Calu3 (cell line): ENCODE measurements at regions not wholly inside any gene's neighbourhood (a gene's known extent, or its start where the extent isn't known, plus 50 kb on each side); places are given as distances from the start of the nearest gene placed in this dataset.

ENCODE experiments used
- BruUV-seq: library from RNA; stranded (reverse); fragments of 400-500 nt; replicated peaks from 2 replicates; lab custom pipeline; 2021; lab: Mats Ljungman, UMichigan
- CTCF ChIA-PET: fragments of 300-600 bp; sonication (Branson Sonifier 250); formaldehyde crosslinking; loops from one replicate; lab custom pipeline; 2022; ENCODE audit warnings: antibody characterized with exemption; lab: Charles Lee
- DNase-seq: peaks from one replicate; pipeline ENCODE4 v3.0.0; 2022
- H3K27ac Mint-ChIP-seq: one replicate; pipeline ENCODE4 v1.8.0; 2022; ENCODE audit warnings: mixed read lengths; ENCODE audit not compliant: unreplicated experiment
- H3K27me3 Mint-ChIP-seq: one replicate; pipeline ENCODE4 v1.8.0; 2022; ENCODE audit warnings: mixed read lengths; ENCODE audit not compliant: unreplicated experiment
- H3K36me3 Mint-ChIP-seq: one replicate; pipeline ENCODE4 v1.8.0; 2022; ENCODE audit warnings: mild to moderate bottlenecking, moderate library complexity, mixed read lengths; ENCODE audit not compliant: insufficient read depth, unreplicated experiment
- H3K4me1 Mint-ChIP-seq: one replicate; pipeline ENCODE4 v1.8.0; 2022; ENCODE audit warnings: mild to moderate bottlenecking, low read depth, mixed read lengths; ENCODE audit not compliant: unreplicated experiment
- H3K4me3 Mint-ChIP-seq: one replicate; pipeline ENCODE4 v1.8.0; 2022; ENCODE audit warnings: mild to moderate bottlenecking, low read depth, moderate library complexity, mixed read lengths; ENCODE audit not compliant: unreplicated experiment
- H3K9me3 Mint-ChIP-seq: one replicate; pipeline ENCODE4 v1.8.0; 2022; ENCODE audit warnings: low read depth, mixed read lengths; ENCODE audit not compliant: unreplicated experiment
- intact Hi-C: fragments of 100-400 bp; cut with micrococcal nuclease; formaldehyde crosslinking; loops from one replicate; pipeline ENCODE4 v1.10.0; 2022; ENCODE audit not compliant: unreplicated experiment
- TF ChIP-seq, protein P1 (sequence below): fragments of 200-600 bp; IDR thresholded peaks from one replicate; pipeline ENCODE4 v1.8.0; 2022; ENCODE audit warnings: antibody characterized with exemption; ENCODE audit not compliant: unreplicated experiment

DNA sequence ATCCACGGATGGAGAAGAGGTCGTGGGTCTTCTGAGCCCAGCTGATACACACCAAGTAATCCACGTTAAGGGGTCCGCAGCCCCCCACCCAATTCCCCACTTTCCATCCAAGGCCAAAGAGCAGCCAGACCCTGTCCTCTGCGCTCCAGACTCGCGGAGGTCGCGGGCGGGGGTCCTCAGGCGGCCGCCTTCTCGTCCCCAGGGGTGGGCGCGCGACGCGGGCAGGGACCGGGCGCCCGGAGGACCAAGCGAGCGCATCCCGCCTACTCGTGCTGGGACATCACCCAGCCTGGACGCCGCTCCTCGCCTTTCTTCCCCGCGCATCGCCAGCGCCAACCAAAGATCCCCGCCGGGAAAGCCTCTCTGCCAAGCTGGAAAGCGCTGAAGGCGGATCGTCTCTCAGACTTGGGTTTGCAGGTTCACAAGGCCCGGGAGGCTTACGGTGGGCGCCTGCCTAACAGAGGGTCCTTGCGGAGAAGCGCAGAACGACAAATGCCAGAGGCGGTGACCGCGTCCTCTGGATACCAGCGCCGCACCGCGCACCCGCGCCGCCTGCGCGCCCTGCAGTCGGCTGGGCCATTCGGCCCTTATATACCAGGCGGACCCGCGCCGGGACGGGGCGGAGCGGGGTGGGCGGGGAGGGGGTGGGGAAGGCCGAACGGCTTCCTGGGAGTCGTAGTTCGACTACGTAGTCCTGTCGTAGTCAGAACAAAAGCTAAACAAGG, 471.6 kb downstream of the SOX9 start:
- peak; percentile 74 for DNase-seq
- Mint-ChIP-seq H3K4me3 (peak overlapping the region; percentile 88), H3K9me3 (peaks cover 3% of the 10 kb centered on the region), H3K27ac (peak overlapping the region; percentile 73), H3K4me1 (no peaks in the 10 kb centered on the region), H3K27me3 (no peaks in the 10 kb centered on the region), H3K36me3 (peaks cover 54% of the 10 kb centered on the region)
- intact Hi-C loops = no loop called here
- no TSS peak for BruUV-seq
- CTCF ChIA-PET = interaction anchor here (0.7 to 1.0 kb wide), 2 partner anchors 11 to 738 kb away, joined by 3 read pairs; no protein-coding TSS in a partner anchor
- TF ChIP-seq, protein P1, sequence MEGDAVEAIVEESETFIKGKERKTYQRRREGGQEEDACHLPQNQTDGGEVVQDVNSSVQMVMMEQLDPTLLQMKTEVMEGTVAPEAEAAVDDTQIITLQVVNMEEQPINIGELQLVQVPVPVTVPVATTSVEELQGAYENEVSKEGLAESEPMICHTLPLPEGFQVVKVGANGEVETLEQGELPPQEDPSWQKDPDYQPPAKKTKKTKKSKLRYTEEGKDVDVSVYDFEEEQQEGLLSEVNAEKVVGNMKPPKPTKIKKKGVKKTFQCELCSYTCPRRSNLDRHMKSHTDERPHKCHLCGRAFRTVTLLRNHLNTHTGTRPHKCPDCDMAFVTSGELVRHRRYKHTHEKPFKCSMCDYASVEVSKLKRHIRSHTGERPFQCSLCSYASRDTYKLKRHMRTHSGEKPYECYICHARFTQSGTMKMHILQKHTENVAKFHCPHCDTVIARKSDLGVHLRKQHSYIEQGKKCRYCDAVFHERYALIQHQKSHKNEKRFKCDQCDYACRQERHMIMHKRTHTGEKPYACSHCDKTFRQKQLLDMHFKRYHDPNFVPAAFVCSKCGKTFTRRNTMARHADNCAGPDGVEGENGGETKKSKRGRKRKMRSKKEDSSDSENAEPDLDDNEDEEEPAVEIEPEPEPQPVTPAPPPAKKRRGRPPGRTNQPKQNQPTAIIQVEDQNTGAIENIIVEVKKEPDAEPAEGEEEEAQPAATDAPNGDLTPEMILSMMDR = no peak

DNA sequence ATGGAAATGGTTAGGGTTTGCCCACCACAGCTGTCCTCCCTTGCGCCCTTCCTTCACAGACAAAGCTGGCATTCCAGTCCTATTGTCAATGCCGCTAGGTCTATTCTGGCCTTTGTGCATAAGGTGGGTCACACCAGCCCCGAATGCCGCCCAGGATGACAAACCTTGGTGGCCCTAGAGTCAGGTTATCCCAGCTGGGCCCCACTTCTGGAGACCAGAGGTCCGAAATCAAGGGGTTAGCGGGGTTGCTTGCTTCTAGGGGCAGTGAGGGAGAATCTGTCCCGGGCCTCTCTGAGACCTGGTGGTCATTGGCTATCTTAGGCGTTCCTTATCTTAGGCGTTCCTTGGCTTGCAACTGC, 472.1 kb downstream of the SOX9 start:
- H3K4me3 Mint-ChIP-seq = peak overlapping the region; percentile 88
- H3K27me3 Mint-ChIP-seq = no peaks in the 10 kb centered on the region
- H3K4me1 Mint-ChIP-seq = no peaks in the 10 kb centered on the region
- CTCF ChIA-PET = interaction anchor here (0.7 to 1.0 kb wide), 2 partner anchors 10 to 737 kb away, joined by 3 read pairs; no protein-coding TSS in a partner anchor
- H3K9me3 Mint-ChIP-seq = peaks cover 3% of the 10 kb centered on the region
- intact Hi-C loops = no loop called here
- H3K27ac Mint-ChIP-seq = no peak overlapping the region
- no TSS peak for BruUV-seq
- no peak for DNase-seq
- TF ChIP-seq, protein P1 = no peak
- H3K36me3 Mint-ChIP-seq = peaks cover 49% of the 10 kb centered on the region

DNA sequence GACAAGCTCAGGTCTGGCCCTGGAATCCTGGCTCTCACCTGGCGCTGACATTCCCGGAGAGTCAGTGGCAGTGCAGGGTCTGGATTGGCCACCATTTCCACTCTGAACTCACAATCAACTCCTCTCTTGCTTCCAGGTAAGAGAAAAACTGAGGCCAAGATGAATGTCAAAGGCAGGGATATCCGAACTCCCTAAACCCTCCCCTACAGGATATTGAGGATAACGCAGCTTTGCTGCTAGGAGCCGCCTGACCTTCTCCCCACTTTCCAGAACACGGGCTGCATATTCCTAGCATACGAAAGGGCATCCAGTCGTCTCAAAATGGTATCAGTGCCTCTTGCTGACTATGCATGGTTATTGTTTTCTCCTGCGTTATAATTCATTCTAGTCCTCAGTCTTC, 473.4 kb downstream of the SOX9 start:
- DNase-seq = no peak
- Mint-ChIP-seq H3K27ac (no peak overlapping the region), H3K27me3 (no peaks in the 10 kb centered on the region), H3K4me3 (no peak overlapping the region), H3K4me1 (no peaks in the 10 kb centered on the region), H3K9me3 (peaks cover 3% of the 10 kb centered on the region), H3K36me3 (peaks cover 36% of the 10 kb centered on the region)
- CTCF ChIA-PET = no interaction called here
- TF ChIP-seq, protein P1 = no peak
- BruUV-seq = no TSS peak
- intact Hi-C loops = no loop called here
